ENCODE measurements at regions not wholly inside any gene's neighbourhood (a gene's known extent, or its start where the extent isn't known, plus 50 kb on each side); places are given as distances from the start of the nearest gene placed in this dataset.

- no peaks in the 10 kb centered on the region for H3K27me3 Mint-ChIP-seq
- H3K4me1 Mint-ChIP-seq, result no peaks in the 10 kb centered on the region
- H3K9me3 Mint-ChIP-seq, result peaks cover 1% of the 10 kb centered on the region
- H3K36me3 Mint-ChIP-seq, result no peaks in the 10 kb centered on the region
- DNase-seq (no peak), ATAC-seq (ENCODE audit: low read depth) (no peak)
- POLR2A ChIA-PET, result no interaction called here
- no peak overlapping the region for H3K27ac Mint-ChIP-seq
- H3K4me3 Mint-ChIP-seq, result no peak overlapping the region
These were observed 476.1 kb upstream of the MPDZ start for GRCh38 chr9:13755551-13755950.

GRCh38 chr9:13750639-13751038, 471.1 kb upstream of the MPDZ start:
- H3K27me3 Mint-ChIP-seq, result no peaks in the 10 kb centered on the region
- no peak overlapping the region for H3K27ac Mint-ChIP-seq
- no peaks in the 10 kb centered on the region for H3K36me3 Mint-ChIP-seq
- POLR2A ChIA-PET, result no interaction called here
- no peak for DNase-seq
- no peak for ATAC-seq (ENCODE audit: low read depth)
- H3K4me1 Mint-ChIP-seq, result no peaks in the 10 kb centered on the region
- no peak overlapping the region for H3K4me3 Mint-ChIP-seq
- H3K9me3 Mint-ChIP-seq, result peaks cover 2% of the 10 kb centered on the region

DNA sequence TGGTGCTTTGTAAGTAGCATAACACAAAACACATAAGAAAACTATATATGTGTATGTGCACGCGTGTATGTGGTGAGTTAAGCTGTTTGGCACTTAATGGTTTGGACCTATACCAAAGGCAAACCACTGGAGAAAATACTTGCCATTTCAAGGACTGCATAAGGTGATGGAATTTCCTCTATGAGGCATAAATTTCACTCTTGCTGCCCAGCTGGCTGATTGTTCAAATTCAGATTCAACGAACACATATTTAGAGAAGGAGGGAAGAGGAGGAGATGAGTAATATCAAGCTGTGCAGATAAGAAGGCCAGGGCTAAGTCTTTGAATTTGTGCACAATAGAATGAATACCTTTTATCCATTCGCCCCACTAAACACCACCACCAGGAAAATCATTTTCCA, 470.6 kb upstream of the MPDZ start:
- H3K36me3 Mint-ChIP-seq, result no peaks in the 10 kb centered on the region
- H3K27me3 Mint-ChIP-seq, result no peaks in the 10 kb centered on the region
- DNase-seq, result no peak
- ATAC-seq (ENCODE audit: low read depth), result no peak
- H3K4me1 Mint-ChIP-seq, result no peaks in the 10 kb centered on the region
- peaks cover 2% of the 10 kb centered on the region for H3K9me3 Mint-ChIP-seq
- H3K4me3 Mint-ChIP-seq, result no peak overlapping the region
- no peak overlapping the region for H3K27ac Mint-ChIP-seq
- POLR2A ChIA-PET, result no interaction called here

DNA sequence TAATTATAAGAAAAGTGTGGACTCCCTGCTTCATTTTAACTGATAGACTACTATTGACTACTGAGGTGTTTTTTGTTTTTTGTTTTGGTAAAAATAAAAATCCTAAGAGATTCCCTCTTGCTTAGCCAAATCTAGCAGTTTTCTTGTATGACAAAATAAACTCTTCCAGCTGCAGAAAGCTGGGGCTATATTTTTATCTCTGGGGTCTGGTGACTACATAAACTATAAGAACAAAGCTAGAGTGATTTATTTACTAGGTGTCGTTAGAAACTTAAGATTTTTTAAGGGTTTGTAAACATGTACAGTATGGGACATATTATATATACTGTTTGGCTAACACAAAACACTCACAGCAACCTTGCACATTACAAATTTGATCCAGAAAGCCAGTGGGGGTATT, 467.4 kb upstream of the MPDZ start:
- no peak for DNase-seq
- no peak overlapping the region for H3K27ac Mint-ChIP-seq
- H3K4me3 Mint-ChIP-seq, result no peak overlapping the region
- ATAC-seq (ENCODE audit: low read depth), result no peak
- POLR2A ChIA-PET, result no interaction called here
- H3K36me3 Mint-ChIP-seq, result no peaks in the 10 kb centered on the region
- H3K27me3 Mint-ChIP-seq, result no peaks in the 10 kb centered on the region
- peaks cover 1% of the 10 kb centered on the region for H3K9me3 Mint-ChIP-seq
- H3K4me1 Mint-ChIP-seq, result no peaks in the 10 kb centered on the region

DNA sequence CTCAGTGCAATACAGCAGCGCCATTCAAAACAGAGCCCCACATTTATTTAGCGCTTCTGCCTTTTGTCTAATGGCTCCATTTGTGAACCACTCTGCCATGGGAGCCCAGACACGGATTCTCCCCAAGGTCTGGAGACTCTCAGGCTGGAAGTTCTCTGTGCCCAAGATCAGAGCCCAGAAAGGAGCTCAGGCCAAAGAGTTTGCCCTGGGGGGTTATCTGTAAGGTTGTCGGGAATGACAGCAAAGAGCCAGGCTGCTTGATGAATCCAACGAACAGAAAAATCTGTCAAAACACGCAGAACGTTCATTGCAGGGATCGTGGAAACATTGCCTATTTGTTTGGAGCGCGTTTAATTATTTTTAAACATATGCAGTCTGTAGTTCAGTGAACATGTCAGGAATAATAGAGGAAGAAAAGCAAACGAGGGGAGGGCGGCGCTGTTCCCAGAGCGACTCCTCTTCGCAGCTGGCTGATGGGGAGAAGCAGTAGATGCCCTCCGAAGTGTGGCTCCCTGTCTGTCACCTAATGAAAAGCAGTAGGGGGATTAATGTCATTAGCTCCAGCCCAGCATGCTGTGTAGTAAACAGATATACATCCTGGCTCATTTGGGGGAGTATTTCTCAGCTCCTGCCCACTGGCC, 464.9 kb upstream of the MPDZ start:
- DNase-seq (no peak), ATAC-seq (ENCODE audit: low read depth) (no peak)
- Mint-ChIP-seq H3K9me3 (peaks cover 5% of the 10 kb centered on the region), H3K36me3 (no peaks in the 10 kb centered on the region), H3K27ac (no peak overlapping the region), H3K4me1 (no peaks in the 10 kb centered on the region), H3K27me3 (no peaks in the 10 kb centered on the region), H3K4me3 (no peak overlapping the region)
- POLR2A ChIA-PET, result no interaction called here

GRCh38 chr9:13737885-13738284, 458.4 kb upstream of the MPDZ start:
- Mint-ChIP-seq H3K4me1 (no peaks in the 10 kb centered on the region), H3K4me3 (no peak overlapping the region), H3K27ac (no peak overlapping the region), H3K36me3 (no peaks in the 10 kb centered on the region), H3K9me3 (peaks cover 8% of the 10 kb centered on the region), H3K27me3 (no peaks in the 10 kb centered on the region)
- ATAC-seq (ENCODE audit: low read depth), result no peak
- no peak for DNase-seq
- POLR2A ChIA-PET, result no interaction called here

GRCh38 chr9:13735181-13735580, 455.7 kb upstream of the MPDZ start:
- no peaks in the 10 kb centered on the region for H3K27me3 Mint-ChIP-seq
- POLR2A ChIA-PET, result no interaction called here

DNA sequence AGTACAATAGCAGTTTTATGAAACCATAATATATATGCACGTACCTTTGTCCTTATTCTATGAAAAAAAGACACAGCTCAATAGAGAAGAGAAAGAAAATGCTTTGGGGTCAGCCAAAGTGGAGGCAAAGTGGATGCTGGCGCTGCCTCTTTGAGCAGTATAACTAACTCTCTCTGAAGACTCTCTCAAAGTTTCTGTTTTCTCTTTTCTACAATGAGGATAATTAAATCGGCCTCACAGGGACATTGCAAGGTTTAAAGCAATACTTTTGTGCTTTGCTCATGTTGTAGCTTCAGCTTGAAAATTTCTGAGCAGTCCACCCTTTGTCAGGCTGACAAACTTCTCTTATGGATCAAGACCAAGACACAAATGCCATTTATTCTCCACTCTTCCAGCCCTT, 455.1 kb upstream of the MPDZ start:
- ATAC-seq (ENCODE audit: low read depth) (no peak), DNase-seq (no peak)
- peaks cover 5% of the 10 kb centered on the region for H3K9me3 Mint-ChIP-seq
- H3K36me3 Mint-ChIP-seq, result no peaks in the 10 kb centered on the region
- no peak overlapping the region for H3K4me3 Mint-ChIP-seq
- POLR2A ChIA-PET, result no interaction called here
- H3K27ac Mint-ChIP-seq, result no peak overlapping the region
- no peaks in the 10 kb centered on the region for H3K27me3 Mint-ChIP-seq
- H3K4me1 Mint-ChIP-seq, result no peaks in the 10 kb centered on the region

More at GRCh38 chr9:13735181-13735580, 455.7 kb upstream of the MPDZ start:
- Mint-ChIP-seq H3K9me3 (peaks cover 5% of the 10 kb centered on the region), H3K4me1 (no peaks in the 10 kb centered on the region), H3K36me3 (no peaks in the 10 kb centered on the region), H3K27ac (no peak overlapping the region), H3K4me3 (no peak overlapping the region)
- no peak for ATAC-seq (ENCODE audit: low read depth)
- no peak for DNase-seq

DNA sequence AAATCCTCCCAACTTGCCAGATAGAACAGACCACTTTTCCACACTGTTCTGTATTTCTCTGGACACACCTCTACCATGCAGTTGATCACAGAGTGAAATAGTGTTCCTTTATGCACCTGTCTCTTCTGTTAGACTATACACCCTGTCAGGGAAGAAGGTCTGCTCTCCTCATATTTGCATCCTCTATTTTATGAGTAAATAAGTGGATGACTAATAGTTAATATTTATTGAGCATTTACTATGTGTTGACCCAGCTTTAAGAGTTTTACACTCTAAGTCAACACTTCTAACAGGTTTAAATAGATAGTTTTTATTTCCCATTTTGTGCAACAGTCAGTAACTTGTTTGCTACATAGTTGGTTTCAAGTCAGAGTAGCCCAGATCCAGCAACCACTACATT, 452.8 kb upstream of the MPDZ start:
- Mint-ChIP-seq H3K4me1 (no peaks in the 10 kb centered on the region), H3K27me3 (no peaks in the 10 kb centered on the region), H3K36me3 (no peaks in the 10 kb centered on the region), H3K9me3 (no peaks in the 10 kb centered on the region), H3K4me3 (no peak overlapping the region), H3K27ac (no peak overlapping the region)
- ATAC-seq (ENCODE audit: low read depth) (no peak), DNase-seq (no peak)
- POLR2A ChIA-PET, result no interaction called here

GRCh38 chr9:13731637-13732036, 452.1 kb upstream of the MPDZ start:
- no peak for DNase-seq
- H3K9me3 Mint-ChIP-seq, result no peaks in the 10 kb centered on the region
- H3K27me3 Mint-ChIP-seq, result no peaks in the 10 kb centered on the region
- no peaks in the 10 kb centered on the region for H3K36me3 Mint-ChIP-seq
- no peak overlapping the region for H3K4me3 Mint-ChIP-seq
- POLR2A ChIA-PET, result no interaction called here
- no peak overlapping the region for H3K27ac Mint-ChIP-seq
- H3K4me1 Mint-ChIP-seq, result no peaks in the 10 kb centered on the region
- ATAC-seq (ENCODE audit: low read depth), result no peak

DNA sequence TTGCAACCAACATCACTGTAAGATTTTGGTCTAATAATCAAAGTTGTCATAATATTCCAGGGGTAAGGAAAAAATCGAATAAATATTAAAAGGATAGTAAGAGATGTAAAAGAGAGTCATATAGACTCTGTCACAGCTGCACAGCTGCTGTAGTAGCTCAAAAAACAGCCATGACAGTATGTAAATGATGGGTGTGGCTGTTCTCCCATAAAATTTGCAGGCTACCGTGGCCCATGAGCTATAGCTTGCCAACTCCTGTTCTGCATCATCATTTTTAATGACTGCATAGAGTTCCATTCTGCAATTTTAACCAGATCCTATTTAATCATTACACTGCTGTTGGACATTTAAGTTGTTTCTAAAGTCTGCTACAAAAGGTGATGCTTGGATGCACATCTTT, 450.5 kb upstream of the MPDZ start:
- Mint-ChIP-seq H3K4me1 (no peaks in the 10 kb centered on the region), H3K9me3 (no peaks in the 10 kb centered on the region), H3K36me3 (no peaks in the 10 kb centered on the region), H3K27me3 (no peaks in the 10 kb centered on the region), H3K4me3 (no peak overlapping the region), H3K27ac (no peak overlapping the region)
- ATAC-seq (ENCODE audit: low read depth) (no peak), DNase-seq (no peak)
- POLR2A ChIA-PET, result no interaction called here

DNA sequence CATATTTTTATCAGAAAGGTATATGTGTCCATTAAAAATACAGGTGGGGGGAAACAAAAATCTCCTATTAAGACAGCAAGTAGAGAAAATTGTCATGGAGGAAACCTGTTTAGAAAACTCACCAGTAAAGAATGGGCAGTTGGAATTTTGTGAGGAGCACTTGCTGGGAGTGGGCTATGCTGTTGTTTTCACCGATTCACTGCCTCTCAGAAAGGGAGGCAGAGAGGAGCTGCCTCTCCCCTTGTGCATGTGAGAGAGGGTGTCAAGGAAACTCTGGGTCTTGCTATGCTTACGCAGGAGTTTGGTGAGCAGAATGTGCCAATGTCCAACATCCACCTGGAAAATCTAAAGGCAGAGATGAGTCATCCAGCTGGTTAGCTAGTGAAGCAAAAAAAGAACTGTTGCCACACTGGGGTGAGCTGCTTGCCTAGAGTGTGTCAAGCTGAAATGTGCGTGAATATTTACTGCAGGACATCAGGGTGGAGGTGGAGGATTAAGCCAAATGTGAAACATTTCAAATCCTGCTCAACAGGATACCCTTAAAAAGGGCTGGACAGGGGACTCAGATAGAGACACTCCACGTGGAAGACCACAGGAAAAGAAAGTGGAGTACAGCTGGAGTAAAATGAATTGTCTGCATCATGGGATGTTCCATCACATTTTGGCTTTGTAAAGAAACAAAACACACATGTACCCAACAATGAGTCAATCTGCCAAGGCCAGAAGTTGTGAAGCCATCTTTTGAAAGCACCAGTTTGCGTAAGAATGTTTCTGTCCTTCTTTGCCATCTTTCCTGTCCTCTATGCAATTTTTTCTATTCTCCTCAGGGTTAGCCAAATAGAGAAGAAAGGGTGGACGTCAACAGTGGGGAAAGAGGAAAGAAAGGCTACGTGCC, 449.7 kb upstream of the MPDZ start:
- POLR2A ChIA-PET, result no interaction called here
- no peak for DNase-seq
- Mint-ChIP-seq H3K27me3 (no peaks in the 10 kb centered on the region), H3K4me3 (no peak overlapping the region), H3K27ac (no peak overlapping the region), H3K36me3 (no peaks in the 10 kb centered on the region), H3K4me1 (no peaks in the 10 kb centered on the region), H3K9me3 (no peaks in the 10 kb centered on the region)
- ATAC-seq (ENCODE audit: low read depth), result no peak

DNA sequence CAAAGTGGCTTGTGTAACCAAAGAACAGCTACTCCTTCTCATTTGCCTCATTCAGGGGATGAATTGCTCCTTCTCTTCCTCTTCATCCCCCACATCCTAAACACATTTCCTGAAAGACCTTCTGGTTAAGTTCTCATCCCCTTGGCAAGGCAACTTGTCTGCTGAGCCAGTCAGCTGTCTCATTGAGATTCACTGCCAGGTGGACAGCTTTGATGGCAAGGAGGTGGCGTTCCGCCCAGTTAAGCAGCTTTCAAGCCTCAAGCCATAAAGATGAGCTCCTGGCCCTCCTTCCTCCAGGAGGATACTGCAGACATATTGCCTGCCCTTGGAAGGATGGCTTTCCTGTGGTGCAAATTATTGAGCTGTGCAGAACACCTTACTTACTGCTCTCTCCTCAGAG, 448.6 kb upstream of the MPDZ start:
- Mint-ChIP-seq H3K4me3 (no peak overlapping the region), H3K36me3 (no peaks in the 10 kb centered on the region), H3K4me1 (no peaks in the 10 kb centered on the region), H3K27ac (no peak overlapping the region), H3K27me3 (no peaks in the 10 kb centered on the region), H3K9me3 (no peaks in the 10 kb centered on the region)
- DNase-seq (no peak), ATAC-seq (ENCODE audit: low read depth) (no peak)
- POLR2A ChIA-PET, result no interaction called here

DNA sequence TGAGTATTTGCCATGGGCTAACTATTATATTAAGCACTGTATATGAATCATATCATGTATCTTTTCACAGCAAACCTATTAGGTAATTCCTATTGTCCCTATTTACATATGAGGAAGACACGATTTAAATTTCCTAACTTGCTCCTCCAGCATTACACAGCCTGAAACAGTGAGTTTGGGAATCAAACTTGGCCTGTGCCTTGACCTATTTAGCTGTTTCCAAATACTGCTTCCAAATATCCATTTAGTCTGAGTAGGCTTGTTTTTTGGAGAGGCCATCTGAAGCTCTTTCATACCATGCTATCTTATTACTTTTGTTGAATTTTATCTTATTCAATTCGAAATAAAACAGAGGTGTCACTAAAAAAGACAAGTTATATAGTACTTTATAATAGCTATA, 447.3 kb upstream of the MPDZ start:
- POLR2A ChIA-PET, result no interaction called here
- ATAC-seq (ENCODE audit: low read depth) (no peak), DNase-seq (no peak)
- Mint-ChIP-seq H3K36me3 (no peaks in the 10 kb centered on the region), H3K9me3 (peaks cover 1% of the 10 kb centered on the region), H3K27ac (no peak overlapping the region), H3K4me1 (no peaks in the 10 kb centered on the region), H3K4me3 (no peak overlapping the region), H3K27me3 (no peaks in the 10 kb centered on the region)

All from activated naive CD8-positive, alpha-beta T cell treated with anti-CD3 and anti-CD28 coated beads, Interleukin-2, amount 10 ng/mL, durations not matched to agents 7 days and 5 days (primary cell).